ENCODE measurements at regions not wholly inside any gene's neighbourhood (a gene's known extent, or its start where the extent isn't known, plus 50 kb on each side); places are given as distances from the start of the nearest gene placed in this dataset.

- DNase-seq, result peak; percentile 17
Observed at GRCh38 chr2:71887196-71887595, 260.5 kb downstream of the CYP26B1 start.

- no peak for DNase-seq
Observed at GRCh38 chr2:71886241-71886640, 261.4 kb downstream of the CYP26B1 start.

- DNase-seq, result peak; percentile 38
Observed at GRCh38 chr2:71884303-71885042, 263.2 kb downstream of the CYP26B1 start.

GRCh38 chr2:71882949-71883472 lies 264.7 kb downstream of the CYP26B1 start:
- peak; percentile 34 for DNase-seq

- peak; percentile 37 for DNase-seq
Observed at GRCh38 chr2:71882236-71882946, 265.3 kb downstream of the CYP26B1 start.

GRCh38 chr2:71880846-71881610 lies 266.6 kb downstream of the CYP26B1 start:
- peak; percentile 16 for DNase-seq

GRCh38 chr2:71880287-71880686 lies 267.4 kb downstream of the CYP26B1 start:
- DNase-seq, result peak; percentile 34

- peak; percentile 50 for DNase-seq
Observed at GRCh38 chr2:71879509-71880184, 268.0 kb downstream of the CYP26B1 start.

- peak; percentile 31 for DNase-seq
Observed at GRCh38 chr2:71878626-71879508, 268.8 kb downstream of the CYP26B1 start.

- DNase-seq, result peak; percentile 21
Observed at GRCh38 chr2:71877636-71878035, 270.0 kb downstream of the CYP26B1 start.

GRCh38 chr2:71876542-71877451 lies 270.9 kb downstream of the CYP26B1 start:
- DNase-seq, result no peak

GRCh38 chr2:71872466-71873051 lies 275.1 kb downstream of the CYP26B1 start:
- DNase-seq, result no peak

- DNase-seq, result no peak
Observed at GRCh38 chr2:71865391-71865965, 282.2 kb downstream of the CYP26B1 start.

GRCh38 chr2:71864085-71864484 lies 283.6 kb downstream of the CYP26B1 start:
- no peak for DNase-seq

- no peak for DNase-seq
Observed at GRCh38 chr2:71863396-71863795, 284.3 kb downstream of the CYP26B1 start.

- DNase-seq, result no peak
Observed at GRCh38 chr2:71862921-71863320, 284.7 kb downstream of the CYP26B1 start.

- DNase-seq, result no peak
Observed at GRCh38 chr2:71861186-71862160, 286.2 kb downstream of the CYP26B1 start.

GRCh38 chr2:71860381-71860926 lies 287.2 kb downstream of the CYP26B1 start:
- DNase-seq, result no peak

Measured in activated effector memory CD4-positive, alpha-beta T cell treated with anti-CD3 and anti-CD28 coated beads, Interleukin-2, amount 50 U/mL, for 16 hours (primary cell).